ENCODE measurements at regions not wholly inside any gene's neighbourhood (a gene's known extent, or its start where the extent isn't known, plus 50 kb on each side); places are given as distances from the start of the nearest gene placed in this dataset.

DNA sequence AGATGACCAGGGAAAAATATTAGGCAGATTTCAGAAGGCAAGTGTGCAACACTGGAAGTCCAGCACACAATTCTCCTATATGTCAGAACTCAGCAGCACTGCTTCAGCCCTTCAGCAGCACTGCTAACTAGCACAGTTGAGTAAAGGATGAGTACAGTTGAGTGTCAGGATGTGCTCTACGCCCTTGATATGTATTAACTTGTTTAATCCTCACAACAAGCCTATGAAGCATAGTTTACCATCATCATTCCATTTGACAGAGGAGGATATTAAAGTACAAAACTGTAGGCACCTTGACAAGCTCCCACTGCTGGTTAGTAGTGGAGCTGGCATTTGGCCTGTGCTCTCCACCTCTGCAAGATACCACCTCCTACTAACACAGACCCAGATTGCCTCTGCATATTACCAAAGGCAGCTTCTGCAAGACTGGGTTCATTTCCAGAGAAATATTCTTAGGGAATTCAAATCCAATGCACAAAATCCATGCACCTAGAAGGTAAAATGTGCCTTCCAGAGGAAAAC is 230.8 kb downstream of the ANAPC1 start:
- DNase-seq (ENCODE audit: insufficient read length, low spot score): no peak
- TF ChIP-seq, protein P1, sequence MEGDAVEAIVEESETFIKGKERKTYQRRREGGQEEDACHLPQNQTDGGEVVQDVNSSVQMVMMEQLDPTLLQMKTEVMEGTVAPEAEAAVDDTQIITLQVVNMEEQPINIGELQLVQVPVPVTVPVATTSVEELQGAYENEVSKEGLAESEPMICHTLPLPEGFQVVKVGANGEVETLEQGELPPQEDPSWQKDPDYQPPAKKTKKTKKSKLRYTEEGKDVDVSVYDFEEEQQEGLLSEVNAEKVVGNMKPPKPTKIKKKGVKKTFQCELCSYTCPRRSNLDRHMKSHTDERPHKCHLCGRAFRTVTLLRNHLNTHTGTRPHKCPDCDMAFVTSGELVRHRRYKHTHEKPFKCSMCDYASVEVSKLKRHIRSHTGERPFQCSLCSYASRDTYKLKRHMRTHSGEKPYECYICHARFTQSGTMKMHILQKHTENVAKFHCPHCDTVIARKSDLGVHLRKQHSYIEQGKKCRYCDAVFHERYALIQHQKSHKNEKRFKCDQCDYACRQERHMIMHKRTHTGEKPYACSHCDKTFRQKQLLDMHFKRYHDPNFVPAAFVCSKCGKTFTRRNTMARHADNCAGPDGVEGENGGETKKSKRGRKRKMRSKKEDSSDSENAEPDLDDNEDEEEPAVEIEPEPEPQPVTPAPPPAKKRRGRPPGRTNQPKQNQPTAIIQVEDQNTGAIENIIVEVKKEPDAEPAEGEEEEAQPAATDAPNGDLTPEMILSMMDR (IDR thresholded peaks at IDR 0.05; ENCODE audit: insufficient read depth, missing control alignments): no peak
- no peak for FAIRE-seq

DNA sequence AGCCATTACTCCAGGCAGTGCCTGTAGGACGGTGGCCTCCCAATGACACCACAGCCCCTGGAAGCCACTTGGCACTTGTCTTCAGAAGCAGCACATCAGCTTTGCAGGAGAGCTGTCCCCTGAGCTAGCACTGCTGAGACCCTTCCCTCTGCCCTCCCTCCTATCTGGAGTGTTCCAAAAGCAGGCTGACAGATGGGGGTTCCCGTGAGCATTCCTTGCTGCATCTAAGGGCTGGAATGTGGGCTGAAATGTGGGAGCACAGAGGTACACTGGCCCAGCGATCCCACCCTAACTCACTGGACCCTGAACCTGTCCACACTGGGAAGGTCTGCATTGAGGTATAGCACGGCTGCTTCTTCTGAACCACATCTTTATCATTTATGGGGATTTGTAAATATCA is 230.1 kb downstream of the ANAPC1 start:
- DNase-seq (ENCODE audit: insufficient read length, low spot score): no peak

DNA sequence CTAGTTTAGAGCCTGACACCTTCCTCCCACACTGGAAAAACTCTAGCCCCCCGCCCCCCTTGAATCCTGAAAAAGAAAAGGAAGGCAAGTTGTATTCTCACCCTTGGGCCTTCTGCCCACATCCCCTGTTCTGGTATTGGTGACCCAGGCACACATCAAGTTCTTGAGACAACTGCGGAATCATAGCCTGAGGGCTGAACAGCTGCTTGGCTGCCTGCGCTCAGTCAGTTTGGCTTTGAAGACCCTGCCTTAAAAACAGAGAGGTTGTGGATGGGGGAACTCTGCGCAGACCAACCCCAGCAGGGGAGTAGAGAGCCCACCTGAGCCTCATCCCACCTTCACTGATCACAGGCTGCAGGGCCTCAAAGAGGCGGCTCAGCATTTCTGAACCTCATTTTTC is 229.2 kb downstream of the ANAPC1 start:
- no peak for FAIRE-seq
- no peak for DNase-seq (ENCODE audit: insufficient read length, low spot score)
- TF ChIP-seq, protein P1 (IDR thresholded peaks at IDR 0.05; ENCODE audit: insufficient read depth, missing control alignments): no peak

More for the DNA sequence above, 230.1 kb downstream of the ANAPC1 start:
- FAIRE-seq: no peak
- TF ChIP-seq, protein P1 (IDR thresholded peaks at IDR 0.05; ENCODE audit: insufficient read depth, missing control alignments): no peak

DNA sequence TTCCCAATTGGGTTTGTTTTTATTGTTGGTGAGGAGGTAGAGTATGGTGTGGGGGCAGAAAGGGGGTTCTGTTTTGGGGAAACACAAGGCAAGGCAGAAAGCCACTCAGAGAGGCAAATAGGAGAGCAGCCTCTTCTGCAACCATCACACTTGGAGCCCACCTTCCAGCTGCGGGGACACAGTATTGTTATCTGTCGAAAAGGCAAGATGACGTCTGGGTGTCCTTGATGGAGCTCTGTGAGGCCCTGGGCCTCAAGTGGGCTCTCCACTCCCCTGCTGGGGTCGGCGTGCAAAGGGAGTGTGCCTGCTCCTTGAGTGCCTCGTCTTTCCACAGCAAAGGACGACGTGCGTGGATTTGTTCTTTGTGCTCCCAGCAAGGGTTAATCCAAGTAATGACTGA is 227.6 kb downstream of the ANAPC1 start:
- TF ChIP-seq, protein P1 (IDR thresholded peaks at IDR 0.05; ENCODE audit: insufficient read depth, missing control alignments): no peak
- no peak for DNase-seq (ENCODE audit: insufficient read length, low spot score)
- no peak for FAIRE-seq

DNA sequence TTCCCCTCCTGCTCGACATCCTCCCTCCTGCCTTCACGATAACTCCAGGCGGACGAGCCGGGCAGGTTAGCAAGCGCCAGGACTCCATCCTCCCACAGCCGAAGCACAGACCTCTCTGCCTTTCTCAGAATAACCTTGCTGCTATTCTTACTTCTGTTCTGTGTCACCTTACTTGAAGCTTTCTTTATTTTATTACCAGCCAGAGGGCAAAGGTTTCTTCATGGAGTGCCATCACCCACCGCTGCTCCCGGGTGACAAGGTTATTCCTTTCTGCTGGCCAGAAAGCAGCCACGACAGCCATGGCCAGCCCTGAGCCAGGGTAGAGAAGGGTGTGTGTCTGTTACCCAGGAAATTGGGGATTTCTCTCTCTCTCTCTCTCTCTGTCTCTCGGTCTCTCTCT is 227.1 kb downstream of the ANAPC1 start:
- no peak for FAIRE-seq
- DNase-seq (ENCODE audit: insufficient read length, low spot score): no peak
- TF ChIP-seq, protein P1 (IDR thresholded peaks at IDR 0.05; ENCODE audit: insufficient read depth, missing control alignments): no peak

DNA sequence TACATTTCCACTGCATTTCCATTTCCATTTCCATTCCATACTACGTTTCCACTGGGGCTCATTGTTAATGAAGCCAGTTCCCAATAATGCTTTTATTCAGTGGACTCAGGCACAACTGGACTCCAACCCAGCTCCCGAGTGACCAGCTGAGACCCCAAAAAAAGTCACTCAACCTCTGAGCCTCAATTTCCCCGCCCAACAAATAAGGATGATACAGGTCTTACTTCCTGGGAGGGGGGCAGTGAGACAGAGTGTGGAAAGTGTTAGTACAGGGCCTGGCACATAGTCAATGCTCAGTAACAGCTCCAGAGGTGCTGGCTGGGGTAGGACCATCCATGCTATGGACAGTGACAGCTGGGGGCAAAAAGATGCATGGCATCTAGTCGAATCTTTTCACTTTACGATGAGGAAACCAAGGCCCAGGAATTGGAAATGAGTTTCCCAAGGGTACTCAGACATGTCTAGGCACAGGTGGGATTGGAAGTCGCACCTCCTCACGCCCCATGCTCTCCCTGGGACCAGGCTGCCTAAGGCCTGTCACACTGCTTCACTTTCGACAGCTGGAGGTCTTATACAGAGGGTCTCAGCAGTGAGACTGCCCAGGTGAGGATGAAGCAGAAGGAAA is 226.5 kb downstream of the ANAPC1 start:
- FAIRE-seq (no peak), DNase-seq (ENCODE audit: insufficient read length, low spot score) (no peak)
- TF ChIP-seq, protein P1 (IDR thresholded peaks at IDR 0.05; ENCODE audit: insufficient read depth, missing control alignments): no peak
